Skeletal muscle satellite cell (primary cell): ENCODE measurements at regions not wholly inside any gene's neighbourhood (a gene's known extent, or its start where the extent isn't known, plus 50 kb on each side); places are given as distances from the start of the nearest gene placed in this dataset.

Source experiments
- H3K27me3 ChIP-seq: 2 replicates; pipeline ENCODE4 v1.7.0; 2013; ENCODE audit warnings: low read length; ENCODE audit not compliant: control insufficient read depth, insufficient read depth
- H3K36me3 ChIP-seq: 2 replicates; pipeline ENCODE4 v1.7.0; 2013; ENCODE audit warnings: mild to moderate bottlenecking, control low read depth, low read length; ENCODE audit not compliant: insufficient read depth
- H3K4me1 ChIP-seq: 2 replicates; pipeline ENCODE4 v1.7.0; 2013; ENCODE audit warnings: low read length; ENCODE audit not compliant: control insufficient read depth, insufficient read depth
- H3K4me2 ChIP-seq: 2 replicates; pipeline ENCODE4 v1.7.0; 2013; ENCODE audit warnings: mild to moderate bottlenecking, low read length
- H3K4me3 ChIP-seq: 2 replicates; pipeline ENCODE4 v1.7.0; 2013; ENCODE audit warnings: low read length
- H3K9ac ChIP-seq: 2 replicates; pipeline ENCODE4 v1.7.0; 2013; ENCODE audit warnings: mild to moderate bottlenecking, low read depth, low read length, moderate library complexity
- H3K9me3 ChIP-seq: replicated peaks from 2 replicates; pipeline ENCODE4 v1.7.0; 2013; ENCODE audit warnings: mild to moderate bottlenecking, control low read depth, low read length

DNA sequence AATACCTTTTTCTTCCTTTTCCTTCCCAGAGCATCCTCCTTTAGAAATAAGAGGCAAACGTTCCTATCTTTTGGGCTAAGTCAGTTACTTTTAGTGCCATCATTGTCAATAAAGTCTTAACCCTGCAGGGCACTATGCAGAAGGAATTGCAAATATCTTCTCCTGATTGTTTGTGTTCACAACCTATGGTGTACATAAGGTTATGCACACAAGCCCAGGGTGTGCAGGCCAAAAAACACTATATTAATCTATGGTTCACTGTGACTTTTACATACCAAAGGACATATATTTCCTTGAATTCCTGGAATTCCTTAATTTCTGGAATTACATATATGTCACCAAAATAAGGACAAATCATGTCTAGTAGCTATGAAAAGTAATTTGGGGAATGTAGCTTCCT is 493.5 kb downstream of the MTRR start:
- H3K9ac ChIP-seq, result no peak overlapping the region
- H3K4me2 ChIP-seq, result no peak overlapping the region
- H3K9me3 ChIP-seq, result no peaks in the 10 kb centered on the region
- H3K4me3 ChIP-seq, result no peak overlapping the region
- H3K36me3 ChIP-seq, result no peaks in the 10 kb centered on the region
- no peaks in the 10 kb centered on the region for H3K4me1 ChIP-seq
- H3K27me3 ChIP-seq, result no peaks in the 10 kb centered on the region

DNA sequence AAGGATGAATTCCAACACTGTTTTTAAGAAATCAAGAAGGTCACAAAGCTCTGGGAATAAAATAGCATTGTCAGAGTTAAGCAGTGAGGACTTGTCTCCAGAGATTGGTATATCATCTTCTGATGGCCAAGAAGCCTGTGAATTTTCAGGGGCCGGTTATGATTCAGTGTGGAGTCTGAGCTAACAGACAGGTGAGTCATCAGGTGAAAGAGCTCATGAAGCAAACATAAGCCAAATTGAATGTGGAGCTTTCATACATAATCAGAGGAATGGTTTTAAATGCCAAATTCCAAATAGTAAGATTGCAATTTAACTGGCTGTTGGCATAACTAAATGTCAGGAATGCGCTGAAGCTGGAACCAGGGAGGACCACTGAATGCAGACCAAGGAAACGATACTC is 494.2 kb downstream of the MTRR start:
- Histone ChIP-seq H3K36me3 (no peaks in the 10 kb centered on the region), H3K27me3 (no peaks in the 10 kb centered on the region), H3K9me3 (no peaks in the 10 kb centered on the region), H3K4me2 (no peak overlapping the region), H3K4me3 (no peak overlapping the region), H3K9ac (no peak overlapping the region), H3K4me1 (no peaks in the 10 kb centered on the region)

DNA sequence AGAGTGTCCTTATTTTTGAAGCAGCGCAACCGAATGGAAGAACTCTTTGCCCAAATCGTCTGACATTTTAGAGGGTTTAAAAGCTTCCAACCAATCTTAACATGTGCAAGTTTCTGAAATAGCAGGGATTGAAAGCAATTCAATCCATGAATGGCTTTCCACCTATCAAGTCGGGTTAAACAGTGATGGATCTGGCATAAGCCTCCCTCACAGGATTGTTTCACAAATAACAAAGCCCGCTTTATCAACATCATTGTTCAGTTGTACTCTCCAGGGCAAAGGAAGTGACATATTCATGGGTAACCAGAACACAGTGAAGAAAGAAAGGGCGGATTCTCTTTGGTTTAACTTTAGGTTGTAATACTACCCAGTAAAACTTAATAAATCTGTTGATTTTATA is 497.3 kb downstream of the MTRR start:
- no peak overlapping the region for H3K4me3 ChIP-seq
- no peaks in the 10 kb centered on the region for H3K4me1 ChIP-seq
- H3K27me3 ChIP-seq, result no peaks in the 10 kb centered on the region
- no peaks in the 10 kb centered on the region for H3K9me3 ChIP-seq
- no peak overlapping the region for H3K9ac ChIP-seq
- H3K36me3 ChIP-seq, result no peaks in the 10 kb centered on the region
- no peak overlapping the region for H3K4me2 ChIP-seq

DNA sequence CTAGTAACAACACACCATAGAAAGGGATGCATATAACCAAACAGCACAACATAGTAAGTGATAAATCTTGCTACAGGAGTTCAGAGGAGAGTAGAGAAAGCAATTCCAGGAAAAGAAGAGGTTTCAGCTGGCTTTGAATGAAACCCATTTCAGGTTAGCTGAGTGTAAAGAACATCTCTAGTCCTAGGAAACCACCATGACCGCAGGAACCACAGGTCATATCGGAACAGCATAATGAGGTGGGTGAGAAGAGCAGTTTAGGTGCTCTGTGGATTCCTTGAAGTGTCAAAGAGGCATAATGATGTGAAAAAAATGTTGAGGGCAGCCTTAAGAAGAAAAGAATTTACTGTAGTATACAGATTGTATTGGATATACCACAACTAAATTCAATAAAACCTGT is 507.5 kb downstream of the MTRR start:
- Histone ChIP-seq H3K27me3 (no peaks in the 10 kb centered on the region), H3K9me3 (no peaks in the 10 kb centered on the region), H3K4me1 (no peaks in the 10 kb centered on the region), H3K9ac (no peak overlapping the region), H3K4me3 (no peak overlapping the region), H3K4me2 (no peak overlapping the region), H3K36me3 (no peaks in the 10 kb centered on the region)

DNA sequence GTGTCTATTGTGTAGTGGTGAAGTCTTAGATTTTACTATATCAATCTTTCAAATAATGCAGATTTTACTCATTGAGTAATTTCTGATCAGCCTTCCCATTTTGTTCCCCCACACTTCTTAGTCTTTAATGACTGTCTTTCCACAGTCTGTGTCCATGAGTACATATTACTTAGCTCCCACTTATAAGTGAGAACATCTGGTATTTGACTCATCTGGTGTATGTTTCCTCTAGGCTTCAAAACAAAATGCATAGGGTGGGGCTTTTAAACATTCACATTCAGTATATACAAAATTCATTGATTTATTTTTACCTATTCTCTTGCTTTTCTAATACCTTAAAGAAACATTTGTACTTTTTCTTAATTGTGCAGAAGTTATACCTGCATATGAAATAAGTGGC is 513.0 kb downstream of the MTRR start:
- Histone ChIP-seq H3K27me3 (no peaks in the 10 kb centered on the region), H3K4me1 (no peaks in the 10 kb centered on the region), H3K9ac (no peak overlapping the region), H3K4me3 (no peak overlapping the region), H3K36me3 (no peaks in the 10 kb centered on the region), H3K4me2 (no peak overlapping the region), H3K9me3 (no peaks in the 10 kb centered on the region)

DNA sequence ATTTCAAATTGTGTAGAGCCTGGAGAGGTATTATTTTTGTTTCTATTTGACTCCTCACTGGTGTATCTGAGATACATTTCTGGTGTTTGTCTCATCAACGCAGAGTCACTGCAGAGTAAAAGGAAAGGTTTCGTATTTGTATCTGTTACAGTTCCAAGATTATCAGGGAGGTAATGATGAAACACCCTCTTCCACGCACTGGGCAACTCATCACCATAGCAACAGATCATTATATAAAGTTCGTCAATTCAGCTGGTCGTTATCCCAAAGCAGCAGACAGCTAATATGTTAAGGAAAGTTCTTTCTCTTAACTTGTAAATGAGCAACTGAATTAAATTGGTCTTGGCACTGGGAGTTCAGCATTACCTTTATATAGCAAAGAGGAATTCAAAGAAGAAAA is 513.5 kb downstream of the MTRR start:
- H3K4me2 ChIP-seq, result no peak overlapping the region
- no peak overlapping the region for H3K4me3 ChIP-seq
- no peaks in the 10 kb centered on the region for H3K9me3 ChIP-seq
- no peaks in the 10 kb centered on the region for H3K4me1 ChIP-seq
- H3K27me3 ChIP-seq, result no peaks in the 10 kb centered on the region
- no peak overlapping the region for H3K9ac ChIP-seq
- no peaks in the 10 kb centered on the region for H3K36me3 ChIP-seq

DNA sequence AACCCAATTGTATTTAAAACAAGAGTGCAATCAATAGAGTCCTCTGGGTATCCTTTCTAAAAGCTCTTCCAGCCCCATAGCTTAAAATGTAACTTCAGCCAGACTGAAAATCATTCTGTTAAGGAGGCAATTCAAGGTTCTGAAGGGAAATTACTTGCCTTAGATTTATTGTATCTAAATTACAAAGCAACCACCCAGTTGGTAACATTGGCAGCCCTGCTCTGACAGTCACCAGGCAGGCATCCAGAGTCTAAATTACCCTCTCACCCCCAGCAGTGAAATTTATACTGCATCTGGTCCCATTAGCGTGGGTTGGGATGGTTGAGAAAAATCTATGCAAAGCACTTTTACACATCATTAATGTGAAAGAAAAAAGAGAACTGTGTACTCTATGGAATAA is 514.7 kb downstream of the MTRR start:
- H3K4me2 ChIP-seq, result no peak overlapping the region
- no peaks in the 10 kb centered on the region for H3K27me3 ChIP-seq
- no peaks in the 10 kb centered on the region for H3K4me1 ChIP-seq
- peaks cover 4% of the 10 kb centered on the region for H3K9me3 ChIP-seq
- no peaks in the 10 kb centered on the region for H3K36me3 ChIP-seq
- no peak overlapping the region for H3K9ac ChIP-seq
- H3K4me3 ChIP-seq, result no peak overlapping the region

DNA sequence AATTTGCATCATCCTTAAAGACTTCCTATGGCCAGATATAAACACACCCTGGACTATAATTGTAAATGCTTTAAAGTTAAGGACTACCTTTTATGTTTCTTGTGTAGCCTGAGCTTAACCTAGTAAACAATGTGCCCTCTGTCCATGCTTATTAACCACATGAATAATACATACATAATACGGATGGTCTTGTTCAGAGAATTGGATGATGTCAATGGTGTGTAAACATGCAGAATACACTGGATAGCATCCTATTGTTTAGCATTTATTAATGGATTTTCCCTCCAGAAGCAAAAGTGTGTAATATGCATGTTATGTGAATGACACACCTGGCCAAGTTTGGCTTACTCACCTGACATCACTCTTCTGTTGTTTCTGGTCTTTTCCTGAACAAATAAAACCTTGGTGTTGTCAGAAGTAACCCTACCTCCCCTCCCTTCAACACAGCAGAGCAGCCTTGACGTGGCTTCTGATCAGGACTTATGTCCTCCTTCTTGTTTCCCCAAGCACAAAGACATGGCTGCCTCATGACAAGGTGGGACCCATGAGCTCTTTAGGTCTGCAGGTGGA is 517.9 kb downstream of the MTRR start:
- no peaks in the 10 kb centered on the region for H3K36me3 ChIP-seq
- peaks cover 4% of the 10 kb centered on the region for H3K9me3 ChIP-seq
- no peak overlapping the region for H3K4me2 ChIP-seq
- no peaks in the 10 kb centered on the region for H3K27me3 ChIP-seq
- no peaks in the 10 kb centered on the region for H3K4me1 ChIP-seq
- no peak overlapping the region for H3K4me3 ChIP-seq
- H3K9ac ChIP-seq, result no peak overlapping the region

DNA sequence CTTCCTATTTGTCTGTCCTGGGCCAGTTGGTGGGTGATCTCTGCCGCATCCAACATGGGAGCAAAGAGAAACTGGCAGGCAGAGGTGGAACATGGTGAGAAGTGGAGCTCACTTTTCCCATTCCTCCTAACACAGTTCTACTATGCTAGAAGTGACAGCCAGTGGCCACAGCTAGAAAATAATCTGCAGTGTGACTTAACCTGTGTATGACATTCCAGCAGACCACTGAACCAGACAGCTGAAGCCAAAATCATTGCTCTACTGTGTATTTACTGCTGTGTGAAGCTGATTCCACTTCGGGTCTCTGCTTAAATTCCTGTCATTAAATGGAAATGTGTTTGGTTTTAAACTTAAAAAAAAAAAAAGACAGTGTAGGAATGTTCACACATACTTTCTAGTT is 523.0 kb downstream of the MTRR start:
- H3K4me1 ChIP-seq, result no peaks in the 10 kb centered on the region
- no peak overlapping the region for H3K4me3 ChIP-seq
- no peak overlapping the region for H3K4me2 ChIP-seq
- H3K36me3 ChIP-seq, result no peaks in the 10 kb centered on the region
- no peak overlapping the region for H3K9ac ChIP-seq
- H3K9me3 ChIP-seq, result peaks cover 4% of the 10 kb centered on the region
- H3K27me3 ChIP-seq, result no peaks in the 10 kb centered on the region

DNA sequence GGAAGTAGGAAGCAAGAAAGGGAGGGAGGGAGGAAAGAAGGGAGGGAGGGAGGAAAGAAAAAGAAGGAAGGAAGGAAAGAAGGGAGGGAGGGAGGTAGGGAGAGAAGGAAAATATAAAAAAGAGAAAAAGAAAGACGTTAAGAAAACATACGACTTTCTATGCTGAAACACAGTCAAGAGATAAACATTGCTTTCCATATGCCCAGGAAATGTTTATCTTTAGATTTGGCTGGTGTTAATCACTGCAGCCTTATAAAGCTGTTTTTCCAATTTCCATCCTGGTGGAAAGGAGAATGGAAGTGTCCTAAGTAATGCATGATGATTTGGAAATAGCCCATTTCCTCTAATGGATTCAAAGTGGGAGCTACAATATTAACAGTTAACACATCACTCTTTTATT is 524.3 kb downstream of the MTRR start:
- H3K27me3 ChIP-seq, result no peaks in the 10 kb centered on the region
- H3K9ac ChIP-seq, result no peak overlapping the region
- H3K36me3 ChIP-seq, result no peaks in the 10 kb centered on the region
- H3K4me2 ChIP-seq, result no peak overlapping the region
- no peaks in the 10 kb centered on the region for H3K4me1 ChIP-seq
- H3K9me3 ChIP-seq, result peaks cover under 1% of the 10 kb centered on the region
- no peak overlapping the region for H3K4me3 ChIP-seq

DNA sequence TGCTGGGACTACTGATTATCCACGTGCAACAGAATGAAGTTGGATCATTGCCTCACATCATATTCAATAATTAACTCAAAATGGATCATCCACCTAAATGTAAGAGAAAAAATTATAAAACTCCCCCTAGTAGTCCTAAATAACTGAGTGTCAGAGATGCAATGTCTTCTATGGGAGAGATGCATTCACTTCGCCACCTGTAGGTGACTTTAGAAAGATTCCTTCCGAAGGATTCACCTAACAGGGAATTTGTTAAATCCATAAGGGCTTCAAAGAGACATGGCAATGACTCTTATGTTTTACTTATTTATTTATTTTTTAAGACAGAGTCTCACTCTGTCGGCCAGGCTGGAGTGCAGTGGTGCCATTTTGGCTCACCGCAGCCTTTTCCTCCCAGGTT is 526.0 kb downstream of the MTRR start:
- Histone ChIP-seq H3K36me3 (no peaks in the 10 kb centered on the region), H3K27me3 (no peaks in the 10 kb centered on the region), H3K4me3 (no peak overlapping the region), H3K9ac (no peak overlapping the region), H3K4me1 (no peaks in the 10 kb centered on the region), H3K4me2 (no peak overlapping the region), H3K9me3 (no peaks in the 10 kb centered on the region)

DNA sequence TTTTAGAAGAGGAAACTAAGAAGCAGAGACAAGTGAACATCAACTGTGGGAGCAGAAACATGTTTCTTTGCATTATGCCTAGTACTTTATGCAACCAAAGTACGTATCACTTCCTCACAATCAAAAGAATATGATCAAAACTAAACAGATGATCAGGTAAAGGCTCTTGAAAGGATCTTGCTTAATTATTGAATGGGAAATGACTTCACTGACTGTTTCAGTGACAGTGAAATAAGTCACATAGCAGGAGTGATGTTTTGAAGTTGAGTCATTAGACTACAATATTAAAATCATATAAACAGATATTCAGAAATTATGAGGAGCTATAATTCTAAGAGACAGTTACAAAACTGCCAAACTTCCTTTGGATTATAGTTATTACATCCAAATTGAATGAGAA is 527.3 kb downstream of the MTRR start:
- H3K9me3 ChIP-seq, result no peaks in the 10 kb centered on the region
- H3K9ac ChIP-seq, result no peak overlapping the region
- no peaks in the 10 kb centered on the region for H3K4me1 ChIP-seq
- H3K27me3 ChIP-seq, result no peaks in the 10 kb centered on the region
- no peak overlapping the region for H3K4me3 ChIP-seq
- no peaks in the 10 kb centered on the region for H3K36me3 ChIP-seq
- H3K4me2 ChIP-seq, result no peak overlapping the region
